Muscle layer of colon (tissue), 2 donors: ENCODE measurements at regions not wholly inside any gene's neighbourhood (a gene's known extent, or its start where the extent isn't known, plus 50 kb on each side); places are given as distances from the start of the nearest gene placed in this dataset.
"Not testable (repeated sequence)": the region's sequence is repeated elsewhere in the genome, so short reads cannot be mapped to it uniquely, and the experiment has no call there.

ENCODE experiments used
- H3K27ac ChIP-seq: one replicate; pipeline ENCODE4 v1.7.0; 2013; ENCODE audit warnings: low read depth, mild to moderate bottlenecking, low read length, moderate library complexity
- H3K27me3 ChIP-seq, 2 donors: one replicate each; pipeline ENCODE4 v1.7.0; 2013; ENCODE audit warnings: low read length in 2 of 2, mild to moderate bottlenecking in 2 of 2; ENCODE audit not compliant: insufficient read depth in 2 of 2, control insufficient read depth in 1 of 2
- H3K36me3 ChIP-seq: one replicate; pipeline ENCODE4 v1.7.0; 2013; ENCODE audit warnings: mild to moderate bottlenecking, low read length; ENCODE audit not compliant: insufficient read depth
- H3K4me1 ChIP-seq: one replicate; pipeline ENCODE4 v1.7.0; 2013; ENCODE audit warnings: mild to moderate bottlenecking, low read length; ENCODE audit not compliant: insufficient read depth
- H3K4me3 ChIP-seq, 2 donors: one replicate each; pipeline ENCODE4 v1.7.0; 2013; ENCODE audit warnings: low read length in 2 of 2, low read depth in 1 of 2, mild to moderate bottlenecking in 1 of 2, moderate library complexity in 1 of 2
- H3K9ac ChIP-seq: one replicate; pipeline ENCODE4 v1.7.0; 2013; ENCODE audit warnings: low read length
- H3K9me3 ChIP-seq: one replicate; pipeline ENCODE4 v1.7.0; 2013; ENCODE audit warnings: mild to moderate bottlenecking, low read length
- donor health status: abdominal sarcoma.
- donor health status: Adenocarcinoma of cecum.

GRCh38 chr5:28807195-28807729 is 1768.9 kb upstream of the CDH9 start:
- Histone ChIP-seq H3K36me3 (no peaks in the 10 kb centered on the region), H3K9ac (no peak overlapping the region), H3K4me3 (no peak overlapping the region), H3K27me3 (no peaks in the 10 kb centered on the region), H3K9me3 (no peaks in the 10 kb centered on the region), H3K27ac (no peak overlapping the region), H3K4me1 (no peaks in the 10 kb centered on the region)

GRCh38 chr5:28799035-28799434 is 1760.6 kb upstream of the CDH9 start:
- not testable (repeated sequence) for H3K9me3 ChIP-seq, H3K27me3 ChIP-seq, H3K36me3 ChIP-seq, H3K4me3 ChIP-seq, H3K27ac ChIP-seq, H3K9ac ChIP-seq, H3K4me1 ChIP-seq

- no peaks in the 10 kb centered on the region for H3K9me3 ChIP-seq
Measured at GRCh38 chr5:28788954-28789353, 1750.6 kb upstream of the CDH9 start.

GRCh38 chr5:28780083-28780692 is 1741.8 kb upstream of the CDH9 start:
- Histone ChIP-seq H3K4me1 (no peaks in the 10 kb centered on the region), H3K36me3 (no peaks in the 10 kb centered on the region), H3K4me3 (no peak overlapping the region), H3K9me3 (no peaks in the 10 kb centered on the region), H3K27ac (no peak overlapping the region), H3K9ac (no peak overlapping the region), H3K27me3 (no peaks in the 10 kb centered on the region)

More at GRCh38 chr5:28788954-28789353, 1750.6 kb upstream of the CDH9 start:
- Histone ChIP-seq H3K27ac (no peak overlapping the region), H3K27me3 (no peaks in the 10 kb centered on the region), H3K9ac (no peak overlapping the region), H3K4me1 (no peaks in the 10 kb centered on the region), H3K36me3 (no peaks in the 10 kb centered on the region), H3K4me3 (no peak overlapping the region)

- Histone ChIP-seq H3K9ac (no peak overlapping the region), H3K27ac (no peak overlapping the region), H3K27me3 (no peaks in the 10 kb centered on the region), H3K4me1 (no peaks in the 10 kb centered on the region), H3K4me3 (no peak overlapping the region), H3K36me3 (no peaks in the 10 kb centered on the region), H3K9me3 (no peaks in the 10 kb centered on the region)
Measured at GRCh38 chr5:28779161-28779754, 1740.9 kb upstream of the CDH9 start.

- no peaks in the 10 kb centered on the region for H3K36me3 ChIP-seq
- H3K9me3 ChIP-seq = no peaks in the 10 kb centered on the region
- no peak overlapping the region for H3K9ac ChIP-seq
- no peak overlapping the region for H3K27ac ChIP-seq
- no peak overlapping the region for H3K4me3 ChIP-seq
- H3K27me3 ChIP-seq = no peaks in the 10 kb centered on the region
- H3K4me1 ChIP-seq = no peaks in the 10 kb centered on the region
Measured at GRCh38 chr5:28770307-28770706, 1731.9 kb upstream of the CDH9 start.

GRCh38 chr5:28766565-28767158 is 1728.3 kb upstream of the CDH9 start:
- Histone ChIP-seq H3K9me3 (no peaks in the 10 kb centered on the region), H3K9ac (no peak overlapping the region), H3K36me3 (no peaks in the 10 kb centered on the region), H3K4me1 (no peaks in the 10 kb centered on the region), H3K27ac (no peak overlapping the region), H3K27me3 (no peaks in the 10 kb centered on the region), H3K4me3 (no peak overlapping the region)

GRCh38 chr5:28751396-28751795 is 1713.0 kb upstream of the CDH9 start:
- Histone ChIP-seq H3K27me3 (no peaks in the 10 kb centered on the region), H3K9me3 (no peaks in the 10 kb centered on the region), H3K36me3 (no peaks in the 10 kb centered on the region), H3K9ac (no peak overlapping the region), H3K4me1 (no peaks in the 10 kb centered on the region), H3K27ac (no peak overlapping the region), H3K4me3 (no peak overlapping the region)

- H3K9me3 ChIP-seq = no peaks in the 10 kb centered on the region
- H3K4me3 ChIP-seq = no peak overlapping the region
- no peaks in the 10 kb centered on the region for H3K4me1 ChIP-seq
- H3K9ac ChIP-seq = no peak overlapping the region
- H3K27me3 ChIP-seq = no peaks in the 10 kb centered on the region
- no peak overlapping the region for H3K27ac ChIP-seq
- H3K36me3 ChIP-seq = no peaks in the 10 kb centered on the region
Measured at GRCh38 chr5:28750251-28750650, 1711.9 kb upstream of the CDH9 start.

- H3K9ac ChIP-seq = no peak overlapping the region
- no peak overlapping the region for H3K4me3 ChIP-seq
- H3K27me3 ChIP-seq = no peaks in the 10 kb centered on the region
- no peak overlapping the region for H3K27ac ChIP-seq
- no peaks in the 10 kb centered on the region for H3K9me3 ChIP-seq
- H3K4me1 ChIP-seq = no peaks in the 10 kb centered on the region
- no peaks in the 10 kb centered on the region for H3K36me3 ChIP-seq
Measured at GRCh38 chr5:28748446-28748845, 1710.1 kb upstream of the CDH9 start.

- Histone ChIP-seq H3K9ac (no peak overlapping the region), H3K9me3 (no peaks in the 10 kb centered on the region), H3K36me3 (no peaks in the 10 kb centered on the region), H3K27ac (no peak overlapping the region), H3K4me3 (no peak overlapping the region), H3K4me1 (no peaks in the 10 kb centered on the region), H3K27me3 (no peaks in the 10 kb centered on the region)
Measured at GRCh38 chr5:28743716-28744110, 1705.3 kb upstream of the CDH9 start.
